HUDEP-2 (cell line): ENCODE measurements at regions not wholly inside any gene's neighbourhood (a gene's known extent, or its start where the extent isn't known, plus 50 kb on each side); places are given as distances from the start of the nearest gene placed in this dataset.
"Not testable (repeated sequence)": the region's sequence is repeated elsewhere in the genome, so short reads cannot be mapped to it uniquely, and the experiment has no call there.

Source experiments
- DNase-seq, 76 experiments: peaks; one replicate each; lab custom pipeline; 2025; ENCODE audit not compliant: unreplicated experiment in 76 of 76; lab: John Stamatoyannopoulos, UW

GRCh38 chr5:52139888-52140615 lies 647.7 kb upstream of the ITGA1 start:
- DNase-seq, result no peak

- DNase-seq, result no peak
These were observed 639.0 kb upstream of the ITGA1 start for GRCh38 chr5:52148679-52149078.

- DNase-seq, result no peak
These were observed 637.2 kb upstream of the ITGA1 start for GRCh38 chr5:52150501-52150900.

GRCh38 chr5:52156809-52157208 lies 630.9 kb upstream of the ITGA1 start:
- DNase-seq, result not testable (repeated sequence)

- not testable (repeated sequence) for DNase-seq
These were observed 621.9 kb upstream of the ITGA1 start for GRCh38 chr5:52165806-52166205.

GRCh38 chr5:52173133-52173532 lies 614.6 kb upstream of the ITGA1 start:
- DNase-seq, result no peak

- DNase-seq, result no peak
These were observed 610.5 kb upstream of the ITGA1 start for GRCh38 chr5:52177193-52177592.

- no peak for DNase-seq
These were observed 606.3 kb upstream of the ITGA1 start for GRCh38 chr5:52181403-52181802.

GRCh38 chr5:52190737-52191136 lies 597.0 kb upstream of the ITGA1 start:
- no peak for DNase-seq

- DNase-seq, result no peak
These were observed 587.9 kb upstream of the ITGA1 start for GRCh38 chr5:52199833-52200232.

- DNase-seq, result no peak
These were observed 585.5 kb upstream of the ITGA1 start for GRCh38 chr5:52202256-52202655.

- DNase-seq, result no peak
These were observed 583.4 kb upstream of the ITGA1 start for GRCh38 chr5:52204310-52204709.
